H1 (cell line): ENCODE measurements at regions not wholly inside any gene's neighbourhood (a gene's known extent, or its start where the extent isn't known, plus 50 kb on each side); places are given as distances from the start of the nearest gene placed in this dataset.

ENCODE experiments used
- CTCF ChIA-PET: fragments of 300-600 bp; sonication (Branson Sonifier 250); formaldehyde crosslinking; loops from one replicate; lab custom pipeline; 2021; ENCODE audit not compliant: partially characterized antibody; lab: Charles Lee
- POLR2A ChIA-PET: fragments of 300-600 bp; sonication (Branson Sonifier 250); formaldehyde crosslinking; loops from one replicate; lab custom pipeline; 2021; ENCODE audit warnings: inconsistent platforms; ENCODE audit not compliant: partially characterized antibody; lab: Charles Lee
- DNase-seq, 2 experiments: peaks; one replicate each; pipeline versions ENCODE4 v3.0.0 to v3.0.0-alpha.2; 2010 to 2022; ENCODE audit warnings: low spot score in 2 of 2, low read depth in 1 of 2, mixed read lengths in 1 of 2
- FAIRE-seq: peaks from 2 replicates; lab custom pipeline; 2011; peaks lifted over from hg19 to GRCh38; lab: Jason Lieb, UNC
- H2AFZ ChIP-seq: 2 replicates; pipeline ENCODE4 v1.8.1; 2012; ENCODE audit warnings: low read length, inconsistent platforms
- H2AK5ac ChIP-seq: 2 replicates; pipeline ENCODE4 v1.6.1; 2013; ENCODE audit warnings: low read depth, low read length
- H2BK120ac ChIP-seq: replicated peaks from 2 replicates; pipeline ENCODE3; 2013; ENCODE audit warnings: low read depth, low read length, inconsistent platforms
- H2BK12ac ChIP-seq: 2 replicates; pipeline ENCODE4 v1.6.1; 2013; ENCODE audit warnings: low read depth, low read length
- H2BK15ac ChIP-seq: 2 replicates; pipeline ENCODE4 v1.6.1; 2013; ENCODE audit warnings: low read length
- H2BK20ac ChIP-seq: 2 replicates; pipeline ENCODE4 v1.6.1; 2013; ENCODE audit warnings: low read length
- H2BK5ac ChIP-seq: 2 replicates; pipeline ENCODE4 v1.6.1; 2013; ENCODE audit warnings: low read depth, low read length
- H3K14ac ChIP-seq: 2 replicates; pipeline ENCODE4 v1.6.1; 2013; ENCODE audit warnings: inconsistent platforms; ENCODE audit not compliant: insufficient read length
- H3K18ac ChIP-seq: 2 replicates; pipeline ENCODE4 v1.6.1; 2013; ENCODE audit warnings: low read length; ENCODE audit errors: extremely low read depth
- H3K23ac ChIP-seq: 2 replicates; pipeline ENCODE4 v1.6.1; 2013; ENCODE audit warnings: inconsistent platforms; ENCODE audit not compliant: insufficient read length
- H3K23me2 ChIP-seq: 2 replicates; pipeline ENCODE4 v1.6.1; 2013; ENCODE audit warnings: low read depth, low read length
- H3K27ac ChIP-seq: 2 replicates; pipeline ENCODE4 v1.6.1; 2011; ENCODE audit warnings: low read depth, low read length, inconsistent platforms
- H3K27me3 ChIP-seq, 4 experiments: replicated peaks in 1 of 4; 1 replicate in 1 of 4; 2 replicates in 3 of 4; pipeline versions ENCODE4 v1.6.1 to v1.8.1; 2011 to 2013; ENCODE audit warnings: low read length in 3 of 4, mild to moderate bottlenecking in 3 of 4, inconsistent platforms in 2 of 4, mixed read lengths in 2 of 4, moderate library complexity in 1 of 4; ENCODE audit not compliant: control insufficient read depth in 3 of 4, insufficient read depth in 3 of 4; ENCODE audit errors: extremely low read depth in 1 of 4
- H3K36me3 ChIP-seq, 4 experiments: 2 replicates each; pipeline versions ENCODE4 v1.6.1 to v1.8.1; 2011 to 2013; ENCODE audit warnings: mild to moderate bottlenecking in 4 of 4, low read length in 3 of 4, moderate library complexity in 2 of 4, control low read depth in 1 of 4, inconsistent platforms in 1 of 4; ENCODE audit not compliant: insufficient read depth in 4 of 4, control insufficient read depth in 2 of 4
- H3K4ac ChIP-seq: replicated peaks from 2 replicates; pipeline ENCODE3; 2013; ENCODE audit warnings: low read length, low read depth, mixed read lengths, inconsistent platforms; ENCODE audit not compliant: insufficient read length
- H3K4me1 ChIP-seq, 4 experiments: replicated peaks in 1 of 4; 1 replicate in 1 of 4; 2 replicates in 3 of 4; pipeline versions ENCODE4 v1.6.1 to v1.8.1; 2011 to 2013; ENCODE audit warnings: low read length in 3 of 4, inconsistent platforms in 2 of 4, mixed read lengths in 1 of 4; ENCODE audit not compliant: insufficient read depth in 4 of 4, control insufficient read depth in 3 of 4
- H3K4me2 ChIP-seq, 2 experiments: 2 replicates each; pipeline versions ENCODE4 v1.6.1 to v1.8.1; 2011 to 2013; ENCODE audit warnings: low read depth in 2 of 2, low read length in 2 of 2, control low read depth in 1 of 2, inconsistent platforms in 1 of 2, mild to moderate bottlenecking in 1 of 2; ENCODE audit not compliant: insufficient read depth in 1 of 2
- H3K4me3 ChIP-seq, 4 experiments: fragments of 200-600, 300-600 bp in 1 of 4; sonication (generic), shearing (Covaris generic), sonication (Bioruptor Twin) in 1 of 4; 2 replicates each; pipeline versions ENCODE4 v1.5.1 to v1.8.1; 2011 to 2016; ENCODE audit warnings: low read length in 4 of 4, low read depth in 3 of 4, control low read depth in 2 of 4, inconsistent platforms in 2 of 4, mild to moderate bottlenecking in 2 of 4, mixed read lengths in 1 of 4, moderate library complexity in 1 of 4; ENCODE audit not compliant: insufficient read depth in 2 of 4; ENCODE audit errors: extremely low read depth in 1 of 4
- H3K56ac ChIP-seq: replicated peaks from 2 replicates; pipeline ENCODE3; 2013; ENCODE audit warnings: low read depth, mild to moderate bottlenecking, mixed read lengths, low read length, inconsistent platforms; ENCODE audit not compliant: insufficient read length
- H3K79me1 ChIP-seq: 2 replicates; pipeline ENCODE4 v1.6.1; 2013; ENCODE audit warnings: low read depth, low read length, control low read depth
- H3K79me2 ChIP-seq, 2 experiments: 2 replicates each; pipeline versions ENCODE4 v1.6.1 to v1.8.1; 2012 to 2013; ENCODE audit warnings: low read length in 2 of 2, mild to moderate bottlenecking in 2 of 2, inconsistent platforms in 1 of 2; ENCODE audit not compliant: insufficient read depth in 2 of 2, control insufficient read depth in 1 of 2
- H3K9ac ChIP-seq, 4 experiments: replicated peaks in 1 of 4; 1 replicate in 1 of 4; 2 replicates in 3 of 4; pipeline versions ENCODE4 v1.6.1 to v1.8.1; 2011 to 2013; ENCODE audit warnings: low read depth in 3 of 4, low read length in 3 of 4, control low read depth in 2 of 4, mild to moderate bottlenecking in 2 of 4, moderate library complexity in 2 of 4, inconsistent platforms in 1 of 4; ENCODE audit errors: extremely low read depth in 1 of 4
- H3K9me3 ChIP-seq, 2 experiments: 2 replicates each; pipeline versions ENCODE4 v1.6.1 to v1.8.1; 2012 to 2013; ENCODE audit warnings: mild to moderate bottlenecking in 2 of 2, moderate library complexity in 2 of 2, control low read depth in 1 of 2, inconsistent platforms in 1 of 2, low read depth in 1 of 2, low read length in 1 of 2, mixed read lengths in 1 of 2; ENCODE audit not compliant: insufficient read depth in 2 of 2
- H4K20me1 ChIP-seq, 2 experiments: replicated peaks in 1 of 2; 2 replicates each; pipeline versions ENCODE3 to v1.8.1; 2011 to 2013; ENCODE audit warnings: inconsistent platforms in 2 of 2, low read length in 2 of 2, mild to moderate bottlenecking in 1 of 2; ENCODE audit not compliant: insufficient read depth in 2 of 2, control insufficient read depth in 1 of 2
- H4K5ac ChIP-seq: 2 replicates; pipeline ENCODE4 v1.6.1; 2013; ENCODE audit warnings: low read length, low read depth, mixed read lengths, inconsistent platforms; ENCODE audit not compliant: insufficient read length
- H4K8ac ChIP-seq: 2 replicates; pipeline ENCODE4 v1.8.0; 2013; ENCODE audit warnings: mild to moderate bottlenecking, moderate library complexity, low read length, inconsistent platforms; ENCODE audit not compliant: insufficient read depth; ENCODE audit errors: extremely low read depth
- H4K91ac ChIP-seq: replicated peaks from 2 replicates; pipeline ENCODE3; 2013; ENCODE audit warnings: low read length, mixed read lengths, inconsistent platforms; ENCODE audit not compliant: insufficient read length
- BACH1 ChIP-seq: IDR thresholded peaks from 2 replicates; pipeline ENCODE4 v1.6.1; 2012; ENCODE audit warnings: low read length, improper control_type of control experiment
- BCL11A ChIP-seq, 2 experiments: IDR thresholded peaks; one replicate each; pipeline ENCODE4 v1.6.1; 2011; ENCODE audit warnings: low read depth in 2 of 2, low read length in 2 of 2, mild to moderate bottlenecking in 2 of 2
- CEBPB ChIP-seq: IDR thresholded peaks from 2 replicates; pipeline ENCODE4 v1.6.1; 2012; ENCODE audit warnings: low read depth, low read length
- E2F6 ChIP-seq: IDR thresholded peaks from 2 replicates; pipeline ENCODE4 v1.6.1; 2012; ENCODE audit warnings: inconsistent platforms
- EGR1 ChIP-seq: IDR thresholded peaks from 2 replicates; pipeline ENCODE4 v1.6.1; 2011; ENCODE audit warnings: low read depth, low read length, borderline replicate concordance
- HDAC6 ChIP-seq: IDR thresholded peaks from one replicate; pipeline ENCODE4 v1.7.1; 2012; ENCODE audit warnings: low read depth, mild to moderate bottlenecking, inconsistent platforms, low read length, moderate library complexity
- MAX ChIP-seq: IDR thresholded peaks from 2 replicates; pipeline ENCODE4 v1.6.1; 2012; ENCODE audit warnings: inconsistent platforms
- RAD21 ChIP-seq, 2 experiments: IDR thresholded peaks in 1 of 2; conservative IDR thresholded peaks in 1 of 2; 2 replicates each; pipeline ENCODE4 v1.6.1; 2011; ENCODE audit warnings: low read depth in 2 of 2, low read length in 2 of 2, improper control_type of control experiment in 1 of 2, inconsistent platforms in 1 of 2, mild to moderate bottlenecking in 1 of 2, moderate library complexity in 1 of 2
- SIRT6 ChIP-seq: IDR thresholded peaks from one replicate; pipeline ENCODE4 v1.7.1; 2012; ENCODE audit warnings: low read length, inconsistent platforms
- SP1 ChIP-seq: IDR thresholded peaks from 2 replicates; pipeline ENCODE4 v1.6.1; 2011; ENCODE audit warnings: low read depth, low read length
- SUZ12 ChIP-seq: fragments of 200-600 bp; sonication (generic); IDR thresholded peaks from 2 replicates; pipeline ENCODE4 v1.6.1; 2012; ENCODE audit warnings: mild to moderate bottlenecking, inconsistent platforms, low read length, moderate library complexity, mixed read lengths
- TBP ChIP-seq: IDR thresholded peaks from 2 replicates; pipeline ENCODE4 v1.6.1; 2011; ENCODE audit warnings: low read depth, low read length, improper control_type of control experiment
- WGBS, 2 experiments: shearing (Covaris generic) in 1 of 2; methylation state at CpG; one replicate each; pipeline versions ENCODE4 v1.1.6 to v1.1.7; 2013 to 2015; ENCODE audit warnings: low lambda C conversion rate in 2 of 2, mixed read lengths in 2 of 2, inconsistent platforms in 1 of 2, low coverage in 1 of 2, missing lambda C conversion rate in 1 of 2; ENCODE audit not compliant: insufficient replicate concordance in 2 of 2, insufficient coverage in 1 of 2, insufficient read length in 1 of 2; ENCODE audit errors: extremely low coverage in 1 of 2, missing lambda C conversion rate in 1 of 2; 5-methylcytosine and 5-hydroxymethylcytosine counted together

GRCh38 chr13:77836423-77836822 lies 82.2 kb downstream of the EDNRB start:
- no peak overlapping the region for H3K18ac ChIP-seq
- no peak overlapping the region for H3K56ac ChIP-seq
- FAIRE-seq (no peak), DNase-seq (no peak)
- no peak overlapping the region for H4K91ac ChIP-seq
- no peaks in the 10 kb centered on the region for H3K79me1 ChIP-seq
- no peaks in the 10 kb centered on the region for H3K27me3 ChIP-seq
- no peak overlapping the region for H4K5ac ChIP-seq
- H2BK20ac ChIP-seq = no peak overlapping the region
- CTCF ChIA-PET = interaction anchor here (1.6 kb wide), 1 partner anchor 25 kb away, joined by 5 read pairs; no protein-coding TSS in a partner anchor
- 95% methylated on average over 3 of the region's 3 CpGs; no CpG with 5 or more reads in 1 of the 2 experiments for WGBS, 2 experiments
- H3K4me1 ChIP-seq = no peaks in the 10 kb centered on the region; a peak in 1 of 7 replicates
- H2AK5ac ChIP-seq = no peak overlapping the region
- H3K79me2 ChIP-seq = no peaks in the 10 kb centered on the region
- no peak overlapping the region for H3K4me2 ChIP-seq
- POLR2A ChIA-PET = no interaction called here
- H3K9ac ChIP-seq = no peak overlapping the region
- no peak overlapping the region for H3K23ac ChIP-seq
- H2AFZ ChIP-seq = 0 out of 2 replicates have a peak overlapping the region, but pooled peaks have one; percentile 40
- H3K4me3 ChIP-seq = no peak overlapping the region
- H2BK5ac ChIP-seq = no peak overlapping the region
- no peak overlapping the region for H3K27ac ChIP-seq
- H3K4ac ChIP-seq = no peak overlapping the region
- no peak overlapping the region for H2BK120ac ChIP-seq
- H4K20me1 ChIP-seq = no peaks in the 10 kb centered on the region
- H4K8ac ChIP-seq = no peak overlapping the region
- peaks cover 3 to 4% of the 10 kb centered on the region in 2 experiments; a peak in 3 of 4 replicates for H3K9me3 ChIP-seq
- H3K36me3 ChIP-seq = no peaks in the 10 kb centered on the region
- no peak overlapping the region for H3K14ac ChIP-seq
- no peaks in the 10 kb centered on the region for H3K23me2 ChIP-seq
- no peak overlapping the region for H2BK12ac ChIP-seq
- H2BK15ac ChIP-seq = no peak overlapping the region
- TF ChIP-seq MAX (no peak), CEBPB (no peak), TBP (no peak), BACH1 (no peak), E2F6 (no peak), HDAC6 (no peak), BCL11A (IDR thresholded peaks at IDR 0.05; ENCODE audit: low read depth in 2 of 2, low read length in 2 of 2) (no peak), SP1 (no peak), RAD21 (IDR thresholded peaks at IDR 0.05 in 1 of 2, conservative IDR thresholded peaks at IDR 0.05 in 1 of 2; ENCODE audit: low read depth in 2 of 2, low read length in 2 of 2) (no peak), SIRT6 (no peak), SUZ12 (no peak), EGR1 (no peak)
